ENCODE measurements at regions not wholly inside any gene's neighbourhood (a gene's known extent, or its start where the extent isn't known, plus 50 kb on each side); places are given as distances from the start of the nearest gene placed in this dataset.

DNA sequence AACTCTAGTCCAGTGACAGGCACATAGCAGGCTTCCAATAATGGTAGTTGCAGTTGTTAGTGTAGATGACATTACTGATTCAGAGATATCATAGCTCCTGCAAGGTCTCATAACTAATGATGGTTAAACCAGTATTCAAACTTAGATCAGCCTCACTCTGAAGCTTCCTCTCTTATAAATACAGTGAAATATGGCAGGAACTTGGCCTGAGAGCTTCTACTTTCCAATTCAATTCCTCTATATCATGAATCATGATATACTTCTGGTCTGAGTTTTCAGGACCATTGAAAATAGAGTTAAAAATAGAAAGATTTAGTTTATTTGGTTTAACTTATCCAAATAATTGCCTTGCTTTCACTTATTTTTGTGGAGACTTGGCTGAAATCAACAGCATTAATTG lies 167.5 kb upstream of the NOVA1 start:
- intact Hi-C loops (cut with DNase I) = no loop called here
- ATAC-seq = no peak
- no peak for DNase-seq

GRCh38 chr14:26765768-26766520 lies 168.1 kb upstream of the NOVA1 start:
- DNase-seq (peak; percentile 47), ATAC-seq (peak; percentile 75 to 86)
- intact Hi-C loops (cut with DNase I) = no loop called here

DNA sequence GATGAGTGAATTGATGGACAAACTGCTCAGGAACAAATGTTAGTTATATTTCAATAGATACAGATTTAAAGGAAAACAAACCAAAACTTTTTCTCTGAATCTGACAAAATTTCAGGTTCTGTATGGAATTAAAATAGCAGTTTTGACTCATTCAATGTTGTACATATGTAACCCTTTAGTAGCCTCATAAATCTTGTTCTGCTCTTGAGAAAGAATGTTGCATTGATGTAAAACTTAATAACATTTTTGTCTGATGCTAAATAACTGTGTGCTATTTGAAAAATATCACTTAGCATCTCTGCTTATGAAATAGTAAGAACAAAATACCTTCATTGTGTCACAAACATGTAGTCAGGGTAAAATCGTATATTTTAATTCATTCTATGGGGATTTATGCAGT lies 168.9 kb upstream of the NOVA1 start:
- intact Hi-C loops (cut with DNase I) = no loop called here
- ATAC-seq (no peak), DNase-seq (no peak)

DNA sequence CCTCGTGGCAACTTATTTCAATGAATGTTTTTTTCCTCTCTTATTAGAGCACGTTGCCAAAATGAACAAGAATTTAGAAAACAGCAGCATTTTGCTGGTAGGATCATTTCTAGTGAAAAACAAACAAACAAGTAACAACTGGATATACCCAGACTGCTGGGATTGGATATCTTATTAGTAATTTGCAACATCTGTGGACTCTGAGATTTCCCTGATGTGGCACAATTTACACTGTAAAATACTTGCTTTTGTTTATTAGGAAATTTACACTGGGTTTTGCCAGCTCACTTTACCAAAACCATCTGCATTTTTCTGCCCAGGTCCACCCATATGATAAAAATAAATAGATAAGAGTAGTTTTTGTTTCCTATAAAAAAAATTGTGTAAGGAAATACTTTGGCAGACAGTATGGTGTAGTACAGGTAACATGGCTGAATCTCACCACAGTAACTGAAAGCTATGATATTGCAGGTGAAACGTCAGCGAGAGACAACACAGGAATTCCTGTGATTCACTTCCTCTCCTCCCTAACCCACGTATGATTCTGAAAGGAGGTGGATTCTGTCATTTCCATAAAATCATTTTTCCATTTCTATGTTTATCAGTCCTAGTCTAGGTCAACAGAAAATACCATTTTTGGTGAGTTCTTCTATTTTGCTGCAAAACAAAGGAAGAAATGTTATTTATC lies 176.2 kb upstream of the NOVA1 start:
- peak in 1 of 2 donors; percentile 83 for ATAC-seq
- intact Hi-C loops (cut with DNase I) = no loop called here
- no peak for DNase-seq

DNA sequence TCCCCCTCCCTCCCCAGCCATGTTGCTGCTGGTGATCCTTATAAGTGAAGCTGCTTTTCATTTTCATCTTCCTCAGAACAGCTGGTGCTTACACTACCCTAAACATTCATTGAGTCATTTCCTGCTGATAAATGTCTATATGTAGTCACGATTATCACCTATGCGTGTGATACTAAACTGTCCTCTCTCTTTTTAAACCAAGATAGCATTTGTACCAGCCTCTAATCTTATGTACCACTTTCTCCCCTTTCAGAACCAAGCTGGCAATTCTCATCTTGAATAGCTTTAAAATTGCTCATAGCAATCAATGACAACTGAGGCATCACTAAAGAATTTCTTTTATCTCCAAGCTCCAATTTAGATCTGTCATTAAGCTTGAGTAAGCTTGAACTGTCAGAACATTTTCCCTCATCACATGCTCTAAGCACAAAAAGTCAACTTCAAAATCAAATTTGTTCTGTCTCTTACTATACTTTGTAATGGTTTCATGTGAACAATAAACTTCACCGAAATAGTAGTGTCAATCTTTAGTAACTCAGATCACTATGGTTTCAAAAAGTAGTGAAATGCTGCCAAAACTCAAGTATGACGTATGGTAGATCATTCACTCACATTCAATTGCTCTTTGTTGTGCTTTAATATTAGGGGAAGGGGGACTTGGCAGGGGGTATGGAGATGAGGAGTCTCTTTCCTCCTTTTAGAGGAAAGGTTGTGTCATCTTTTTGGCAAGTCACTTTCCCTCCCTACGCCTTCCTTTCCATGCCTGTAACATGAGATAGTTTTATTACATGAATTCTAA lies 178.1 kb upstream of the NOVA1 start:
- ATAC-seq = peak in 1 of 2 donors; percentile 60
- intact Hi-C loops (cut with DNase I) = no loop called here
- DNase-seq = no peak

GRCh38 chr14:26791117-26791806 lies 193.4 kb upstream of the NOVA1 start:
- no peak for DNase-seq
- no peak for ATAC-seq
- intact Hi-C loops (cut with DNase I) = no loop called here

DNA sequence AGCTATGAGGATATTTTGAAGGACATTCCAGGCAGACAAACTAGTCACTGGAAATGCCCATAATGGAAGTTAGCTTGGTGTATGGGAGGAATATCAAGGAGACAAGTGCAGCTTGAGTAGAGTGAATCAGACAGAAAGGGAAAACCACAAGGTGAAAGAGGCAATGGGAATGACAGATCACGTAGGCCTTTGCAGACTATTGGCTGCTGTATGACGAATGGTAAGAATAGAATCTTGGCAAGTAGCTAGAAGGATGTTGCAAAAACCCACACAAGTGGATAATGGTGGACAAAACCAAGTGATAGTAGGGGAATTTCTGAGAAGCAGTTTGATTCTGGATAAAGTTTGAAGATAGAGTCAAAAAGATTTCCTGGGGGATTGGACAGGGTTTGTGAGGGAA lies 196.9 kb upstream of the NOVA1 start:
- intact Hi-C loops (cut with DNase I) = no loop called here
- no peak for ATAC-seq
- DNase-seq = no peak

- intact Hi-C loops (cut with DNase I) = no loop called here
- no peak for DNase-seq
- no peak for ATAC-seq
Measured at GRCh38 chr14:26808407-26808806, 210.6 kb upstream of the NOVA1 start.

DNA sequence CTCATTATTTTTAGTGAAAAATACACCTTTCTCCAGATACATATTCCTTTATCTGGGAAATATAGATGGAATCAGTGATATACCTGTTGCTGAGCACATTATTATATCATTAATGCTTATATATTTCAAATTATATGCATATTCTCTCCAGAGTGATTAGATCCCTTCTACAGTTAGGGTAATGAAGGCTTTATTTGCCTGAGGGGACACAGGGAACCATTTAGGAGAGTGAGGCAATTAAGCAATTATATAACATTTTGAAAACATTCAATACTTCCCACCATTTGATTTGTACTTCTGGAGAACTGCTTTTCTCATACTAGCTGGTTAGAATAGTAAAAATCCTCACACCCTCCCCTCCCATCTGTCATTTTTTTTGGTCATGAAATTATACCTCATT lies 212.8 kb upstream of the NOVA1 start:
- ATAC-seq = no peak
- intact Hi-C loops (cut with DNase I) = no loop called here
- no peak for DNase-seq

DNA sequence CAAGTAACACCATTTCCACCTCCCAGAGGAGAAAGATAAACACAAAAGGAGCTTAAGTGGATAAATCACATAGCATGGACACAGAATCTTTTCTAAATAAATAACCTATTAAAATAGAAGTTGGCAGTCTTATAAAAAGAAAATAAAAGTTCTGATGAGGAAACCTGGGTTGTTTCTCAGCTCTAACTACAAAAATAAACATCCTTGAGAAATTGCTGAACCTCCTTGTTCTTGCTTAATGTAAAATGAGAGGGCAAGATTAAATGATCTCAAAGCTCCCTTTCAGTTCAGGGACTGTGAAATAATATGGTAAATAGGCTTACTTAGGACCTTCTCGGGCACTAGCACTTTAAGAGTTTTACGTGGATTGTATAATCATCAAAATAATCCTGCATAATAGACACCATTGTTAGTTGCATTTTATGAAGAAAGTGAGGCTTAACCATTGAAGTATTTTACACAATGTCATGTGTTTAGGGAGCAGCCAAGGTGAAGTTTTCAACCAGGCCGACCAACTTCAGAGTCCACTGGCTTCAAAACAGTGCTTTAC lies 214.0 kb upstream of the NOVA1 start:
- ATAC-seq = no peak
- DNase-seq = no peak
- intact Hi-C loops (cut with DNase I) = no loop called here

GRCh38 chr14:26820138-26820537 lies 222.3 kb upstream of the NOVA1 start:
- intact Hi-C loops (cut with DNase I) = no loop called here
- DNase-seq = no peak
- ATAC-seq = no peak

DNA sequence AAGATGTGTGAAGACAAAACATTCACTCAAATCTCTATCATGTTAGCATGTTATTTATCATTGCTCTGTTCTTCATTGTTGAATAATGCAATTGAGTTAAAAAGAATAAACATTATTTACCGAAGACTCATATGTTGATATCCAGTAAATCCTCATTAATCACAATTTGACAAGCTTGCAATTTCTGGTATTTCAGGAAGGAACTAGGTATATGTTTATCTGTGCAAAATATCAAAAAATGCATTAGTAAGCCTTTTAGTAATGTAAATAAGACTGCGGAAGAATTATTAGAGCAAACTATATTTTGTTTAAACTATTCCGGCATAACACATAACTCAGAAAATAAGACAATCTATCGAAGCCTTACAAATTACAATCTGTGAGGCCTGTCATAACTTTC lies 222.7 kb upstream of the NOVA1 start:
- intact Hi-C loops (cut with DNase I) = no loop called here
- DNase-seq (no peak), ATAC-seq (no peak)

GRCh38 chr14:26828741-26829140 lies 230.9 kb upstream of the NOVA1 start:
- intact Hi-C loops (cut with DNase I) = no loop called here
- DNase-seq (no peak), ATAC-seq (no peak)

- intact Hi-C loops (cut with DNase I) = no loop called here
- ATAC-seq (no peak), DNase-seq (no peak)
Measured at GRCh38 chr14:26833621-26834176, 235.9 kb upstream of the NOVA1 start.

- intact Hi-C loops (cut with DNase I) = no loop called here
- no peak for ATAC-seq
Measured at GRCh38 chr14:26835979-26836570, 238.2 kb upstream of the NOVA1 start.

DNA sequence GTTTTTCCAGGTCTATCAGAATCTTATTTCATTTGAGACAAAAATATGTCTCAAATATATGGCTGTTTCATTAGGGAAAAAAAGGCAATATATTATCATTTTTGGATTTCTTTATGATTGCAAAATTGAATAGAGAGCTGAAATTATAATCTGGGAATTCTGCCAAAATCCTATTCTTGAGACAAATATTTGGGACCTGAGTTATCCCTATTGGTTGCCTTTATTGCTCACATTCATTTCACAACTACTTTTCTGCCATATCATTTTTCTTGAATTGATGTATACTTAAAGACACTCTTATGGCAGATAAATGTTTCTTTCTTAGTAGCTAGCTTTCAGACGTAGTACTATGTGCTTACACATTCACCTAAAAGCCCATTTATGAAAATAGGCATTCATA lies 241.6 kb upstream of the NOVA1 start:
- intact Hi-C loops (cut with DNase I) = no loop called here
- ATAC-seq = no peak

More at GRCh38 chr14:26835979-26836570, 238.2 kb upstream of the NOVA1 start:
- DNase-seq = no peak

DNA sequence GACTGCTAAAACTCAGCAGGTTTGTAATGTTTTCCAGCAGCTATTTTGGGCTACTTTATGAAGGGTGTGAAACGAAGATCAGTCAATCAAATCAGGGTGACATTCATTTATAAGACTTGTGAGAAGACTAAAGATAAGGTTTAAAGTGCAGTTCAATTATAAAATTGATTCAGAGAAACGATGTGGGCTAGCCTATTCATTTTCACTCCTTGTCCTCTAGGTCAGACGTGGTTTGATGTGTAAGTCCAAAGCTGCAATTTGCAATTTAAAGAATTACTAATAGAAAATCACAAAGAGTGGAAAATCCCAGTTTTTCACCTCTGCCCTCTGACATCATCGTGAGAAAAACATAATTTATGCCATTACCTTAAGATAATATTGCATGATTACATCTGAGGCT lies 243.5 kb upstream of the NOVA1 start:
- ATAC-seq (no peak), DNase-seq (no peak)
- intact Hi-C loops (cut with DNase I) = no loop called here

More for the DNA sequence above, 241.6 kb upstream of the NOVA1 start:
- no peak for DNase-seq

DNA sequence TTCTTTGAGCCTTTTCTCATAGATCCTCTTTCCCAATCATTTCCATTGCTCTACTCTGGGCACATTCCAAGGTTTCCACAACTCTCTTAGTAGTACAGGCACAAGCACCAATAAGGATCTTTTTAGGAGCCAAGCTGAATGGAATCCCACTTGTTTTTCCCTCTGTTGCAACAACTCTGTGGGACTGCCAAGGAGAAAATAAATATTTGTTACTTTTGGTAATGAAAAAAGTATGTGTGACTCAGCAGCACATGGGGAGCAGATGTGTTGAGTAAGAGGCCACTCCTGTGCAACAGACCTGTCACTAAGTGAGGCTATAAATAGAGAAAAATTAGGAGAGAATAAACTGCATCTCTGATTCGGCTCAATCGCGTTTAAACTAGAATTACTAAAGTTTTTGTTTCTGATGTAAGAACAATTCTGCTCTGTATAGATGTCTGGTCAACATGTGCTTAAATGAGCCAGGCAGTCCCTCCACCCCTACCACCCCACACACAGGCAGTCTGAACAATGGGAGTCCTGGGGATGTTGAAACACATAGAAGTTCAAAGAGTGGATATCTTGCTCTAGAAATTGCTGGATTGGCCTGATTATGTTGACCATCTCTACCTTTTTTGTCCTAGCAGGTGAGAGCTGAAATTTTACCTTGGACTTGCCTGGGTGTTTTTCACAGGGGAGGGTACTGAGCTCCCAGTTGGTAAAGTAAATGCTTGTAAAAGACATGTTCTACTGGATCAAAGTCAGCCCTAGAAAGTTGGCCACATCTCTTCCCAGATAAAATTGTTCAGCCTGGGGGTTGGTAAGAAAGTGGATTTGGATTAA lies 244.3 kb upstream of the NOVA1 start:
- ATAC-seq (peak; percentile 95 to 98), DNase-seq (peak; percentile 33)
- intact Hi-C loops (cut with DNase I) = no loop called here

All from left cardiac atrium (tissue), 4 donors.